ENCODE measurements at regions not wholly inside any gene's neighbourhood (a gene's known extent, or its start where the extent isn't known, plus 50 kb on each side); places are given as distances from the start of the nearest gene placed in this dataset.
"Not testable (repeated sequence)": the region's sequence is repeated elsewhere in the genome, so short reads cannot be mapped to it uniquely, and the experiment has no call there.

- TF ChIP-seq CTCF (IDR thresholded peaks at IDR 0.05) = no peak
- Histone ChIP-seq H3K9me3 (no peaks in the 10 kb centered on the region), H3K4me1 (ENCODE audit: control insufficient read depth in 1 of 2, insufficient read depth in 1 of 2, low read depth in 1 of 2, low read length in 1 of 2) (no peaks in the 10 kb centered on the region)
These were observed 217.9 kb downstream of the OTUD1 start for GRCh38 chr10:23656735-23657134.

GRCh38 chr10:23657677-23658076, 218.8 kb downstream of the OTUD1 start:
- H3K36me3 ChIP-seq = no peaks in the 10 kb centered on the region
- no peak overlapping the region for H3K27ac ChIP-seq
- no peak overlapping the region for H3K4me3 ChIP-seq (ENCODE audit: low read depth in 1 of 2, low read length in 1 of 2)
- H3K9me3 ChIP-seq = no peaks in the 10 kb centered on the region
- H3K4me1 ChIP-seq (ENCODE audit: control insufficient read depth in 1 of 2, insufficient read depth in 1 of 2, low read depth in 1 of 2, low read length in 1 of 2) = no peaks in the 10 kb centered on the region
- no peak for TF ChIP-seq CTCF (IDR thresholded peaks at IDR 0.05)
- peaks cover 23% of the 10 kb centered on the region for H3K27me3 ChIP-seq

More at GRCh38 chr10:23656735-23657134, 217.9 kb downstream of the OTUD1 start:
- Histone ChIP-seq H3K27me3 (peaks cover 14% of the 10 kb centered on the region), H3K4me3 (ENCODE audit: low read depth in 1 of 2, low read length in 1 of 2) (no peak overlapping the region), H3K36me3 (no peaks in the 10 kb centered on the region), H3K27ac (no peak overlapping the region)

GRCh38 chr10:23671866-23672265, 233.0 kb downstream of the OTUD1 start:
- not testable (repeated sequence) for H3K4me1 ChIP-seq (ENCODE audit: control insufficient read depth in 1 of 2, insufficient read depth in 1 of 2, low read depth in 1 of 2, low read length in 1 of 2); H3K4me3 ChIP-seq (ENCODE audit: low read depth in 1 of 2, low read length in 1 of 2); H3K9me3 ChIP-seq; H3K36me3 ChIP-seq; H3K27ac ChIP-seq
- peaks cover 16% of the 10 kb centered on the region for H3K27me3 ChIP-seq

- Histone ChIP-seq H3K27me3 (peaks cover 21% of the 10 kb centered on the region), H3K4me3 (ENCODE audit: low read depth in 1 of 2, low read length in 1 of 2) (no peak overlapping the region), H3K9me3 (no peaks in the 10 kb centered on the region), H3K27ac (no peak overlapping the region), H3K36me3 (no peaks in the 10 kb centered on the region), H3K4me1 (ENCODE audit: control insufficient read depth in 1 of 2, insufficient read depth in 1 of 2, low read depth in 1 of 2, low read length in 1 of 2) (no peaks in the 10 kb centered on the region)
- TF ChIP-seq CTCF (IDR thresholded peaks at IDR 0.05) = no peak
These were observed 236.7 kb downstream of the OTUD1 start for GRCh38 chr10:23675585-23675984.

GRCh38 chr10:23676296-23676695, 237.4 kb downstream of the OTUD1 start:
- no peak overlapping the region for H3K27ac ChIP-seq
- H3K36me3 ChIP-seq = no peaks in the 10 kb centered on the region
- no peaks in the 10 kb centered on the region for H3K9me3 ChIP-seq
- TF ChIP-seq CTCF (IDR thresholded peaks at IDR 0.05) = no peak
- no peak overlapping the region for H3K4me3 ChIP-seq (ENCODE audit: low read depth in 1 of 2, low read length in 1 of 2)
- peaks cover 21% of the 10 kb centered on the region for H3K27me3 ChIP-seq
- H3K4me1 ChIP-seq (ENCODE audit: control insufficient read depth in 1 of 2, insufficient read depth in 1 of 2, low read depth in 1 of 2, low read length in 1 of 2) = no peaks in the 10 kb centered on the region

- no peak overlapping the region for H3K4me3 ChIP-seq (ENCODE audit: low read depth in 1 of 2, low read length in 1 of 2)
- no peaks in the 10 kb centered on the region for H3K36me3 ChIP-seq
- H3K27ac ChIP-seq = no peak overlapping the region
- H3K27me3 ChIP-seq = peaks cover 41% of the 10 kb centered on the region
- H3K4me1 ChIP-seq (ENCODE audit: control insufficient read depth in 1 of 2, insufficient read depth in 1 of 2, low read depth in 1 of 2, low read length in 1 of 2) = no peaks in the 10 kb centered on the region
- no peak for TF ChIP-seq CTCF (IDR thresholded peaks at IDR 0.05)
- no peaks in the 10 kb centered on the region for H3K9me3 ChIP-seq
These were observed 247.8 kb downstream of the OTUD1 start for GRCh38 chr10:23686722-23687121.

All from neutrophil (primary cell).